ENCODE measurements at regions not wholly inside any gene's neighbourhood (a gene's known extent, or its start where the extent isn't known, plus 50 kb on each side); places are given as distances from the start of the nearest gene placed in this dataset.
A peak's percentile ranks its signal among the peaks of the same experiment; 100 is the strongest.

- no peak for DNase-seq (ENCODE audit: low spot score)
- WGBS: 61% methylated on average over 4 of the region's 4 CpGs
Measured at GRCh38 chr6:154673919-154674318, 59.3 kb upstream of the SCAF8 start.

GRCh38 chr6:154675602-154676088, 57.6 kb upstream of the SCAF8 start:
- no peaks in the 10 kb centered on the region for H3K9me3 ChIP-seq (ENCODE audit: control insufficient read depth in 4 of 4, low read length in 3 of 4)
- no peak overlapping the region for H3K27ac ChIP-seq (ENCODE audit: low read depth in 1 of 2, low read length in 2 of 2)
- DNase-seq (ENCODE audit: low spot score): peak; percentile 87
- no peaks in the 10 kb centered on the region for H3K36me3 ChIP-seq (ENCODE audit: control insufficient read depth in 4 of 4, insufficient read depth in 3 of 4, low read depth in 1 of 4, low read length in 3 of 4)
- H3K4me1 ChIP-seq (ENCODE audit: control insufficient read depth in 4 of 4, insufficient read depth in 4 of 4, low read length in 3 of 4): no peaks in the 10 kb centered on the region
- H3K9ac ChIP-seq (ENCODE audit: low read depth in 1 of 2, low read length in 2 of 2): no peak overlapping the region
- WGBS: under 1% methylated on average over 4 of the region's 4 CpGs
- no peak overlapping the region for H3K4me3 ChIP-seq (ENCODE audit: low read depth in 1 of 3, low read length in 3 of 3)
- H3K27me3 ChIP-seq (ENCODE audit: control insufficient read depth in 4 of 4, insufficient read depth in 4 of 4, low read length in 3 of 4): no peaks in the 10 kb centered on the region
- TF ChIP-seq YY1 (IDR thresholded peaks at IDR 0.05) (peak; percentile 54), EGR1 (IDR thresholded peaks at IDR 0.05; ENCODE audit: low read depth in 2 of 2) (no peak), JUND (IDR thresholded peaks at IDR 0.05) (peak; percentile 39 to 79), FOXA1 (IDR thresholded peaks at IDR 0.05) (peak; percentile 52), ATF3 (IDR thresholded peaks at IDR 0.05) (no peak), TAF1 (conservative IDR thresholded peaks at IDR 0.05) (no peak), RAD21 (IDR thresholded peaks at IDR 0.05) (peak; percentile 100), CTCF (IDR thresholded peaks at IDR 0.05; ENCODE audit: low read depth, low read length, missing input control) (peak; percentile 100), HNF4G (IDR thresholded peaks at IDR 0.05) (no peak), GABPA (IDR thresholded peaks at IDR 0.05 in 1 of 2, conservative IDR thresholded peaks at IDR 0.05 in 1 of 2) (no peak), FOXA2 (IDR thresholded peaks at IDR 0.05) (no peak), SP1 (IDR thresholded peaks at IDR 0.05) (peak; percentile 22)
- TF ChIP-seq, protein P1, sequence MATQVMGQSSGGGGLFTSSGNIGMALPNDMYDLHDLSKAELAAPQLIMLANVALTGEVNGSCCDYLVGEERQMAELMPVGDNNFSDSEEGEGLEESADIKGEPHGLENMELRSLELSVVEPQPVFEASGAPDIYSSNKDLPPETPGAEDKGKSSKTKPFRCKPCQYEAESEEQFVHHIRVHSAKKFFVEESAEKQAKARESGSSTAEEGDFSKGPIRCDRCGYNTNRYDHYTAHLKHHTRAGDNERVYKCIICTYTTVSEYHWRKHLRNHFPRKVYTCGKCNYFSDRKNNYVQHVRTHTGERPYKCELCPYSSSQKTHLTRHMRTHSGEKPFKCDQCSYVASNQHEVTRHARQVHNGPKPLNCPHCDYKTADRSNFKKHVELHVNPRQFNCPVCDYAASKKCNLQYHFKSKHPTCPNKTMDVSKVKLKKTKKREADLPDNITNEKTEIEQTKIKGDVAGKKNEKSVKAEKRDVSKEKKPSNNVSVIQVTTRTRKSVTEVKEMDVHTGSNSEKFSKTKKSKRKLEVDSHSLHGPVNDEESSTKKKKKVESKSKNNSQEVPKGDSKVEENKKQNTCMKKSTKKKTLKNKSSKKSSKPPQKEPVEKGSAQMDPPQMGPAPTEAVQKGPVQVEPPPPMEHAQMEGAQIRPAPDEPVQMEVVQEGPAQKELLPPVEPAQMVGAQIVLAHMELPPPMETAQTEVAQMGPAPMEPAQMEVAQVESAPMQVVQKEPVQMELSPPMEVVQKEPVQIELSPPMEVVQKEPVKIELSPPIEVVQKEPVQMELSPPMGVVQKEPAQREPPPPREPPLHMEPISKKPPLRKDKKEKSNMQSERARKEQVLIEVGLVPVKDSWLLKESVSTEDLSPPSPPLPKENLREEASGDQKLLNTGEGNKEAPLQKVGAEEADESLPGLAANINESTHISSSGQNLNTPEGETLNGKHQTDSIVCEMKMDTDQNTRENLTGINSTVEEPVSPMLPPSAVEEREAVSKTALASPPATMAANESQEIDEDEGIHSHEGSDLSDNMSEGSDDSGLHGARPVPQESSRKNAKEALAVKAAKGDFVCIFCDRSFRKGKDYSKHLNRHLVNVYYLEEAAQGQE (IDR thresholded peaks at IDR 0.05): no peak

More at GRCh38 chr6:154673919-154674318, 59.3 kb upstream of the SCAF8 start:
- Histone ChIP-seq H3K27me3 (ENCODE audit: control insufficient read depth in 4 of 4, insufficient read depth in 4 of 4, low read length in 3 of 4) (no peaks in the 10 kb centered on the region), H3K27ac (ENCODE audit: low read depth in 1 of 2, low read length in 2 of 2) (no peak overlapping the region), H3K36me3 (ENCODE audit: control insufficient read depth in 4 of 4, insufficient read depth in 3 of 4, low read depth in 1 of 4, low read length in 3 of 4) (no peaks in the 10 kb centered on the region), H3K9me3 (ENCODE audit: control insufficient read depth in 4 of 4, low read length in 3 of 4) (no peaks in the 10 kb centered on the region), H3K4me3 (ENCODE audit: low read depth in 1 of 3, low read length in 3 of 3) (no peak overlapping the region), H3K9ac (ENCODE audit: low read depth in 1 of 2, low read length in 2 of 2) (no peak overlapping the region), H3K4me1 (ENCODE audit: control insufficient read depth in 4 of 4, insufficient read depth in 4 of 4, low read length in 3 of 4) (no peaks in the 10 kb centered on the region)
- TF ChIP-seq RXRA (IDR thresholded peaks at IDR 0.05): no peak
- no peak for TF ChIP-seq NR2F2 (IDR thresholded peaks at IDR 0.05)
- TF ChIP-seq, protein P1 (IDR thresholded peaks at IDR 0.05): no peak
- TF ChIP-seq GABPA (IDR thresholded peaks at IDR 0.05 in 1 of 2, conservative IDR thresholded peaks at IDR 0.05 in 1 of 2): no peak
- no peak for TF ChIP-seq HNF4A (conservative IDR thresholded peaks at IDR 0.05)
- no peak for TF ChIP-seq ZBTB33 (IDR thresholded peaks at IDR 0.05)
